Endothelial cell of umbilical vein (primary cell): ENCODE measurements at regions not wholly inside any gene's neighbourhood (a gene's known extent, or its start where the extent isn't known, plus 50 kb on each side); places are given as distances from the start of the nearest gene placed in this dataset.

Source experiments
- BruUV-seq: library from RNA; stranded (reverse); fragments of 400-500 nt; replicated peaks from 2 replicates; lab custom pipeline; 2021; lab: Mats Ljungman, UMichigan
- CTCF ChIA-PET: fragments of 300-600, 350-600 bp; sonication (Branson Sonifier 250); formaldehyde crosslinking; loops from one replicate; lab custom pipeline; 2021; ENCODE audit warnings: antibody characterized with exemption, inconsistent platforms; lab: Charles Lee
- POLR2A ChIA-PET: fragments of 300-600, 350-600 bp; sonication (Branson Sonifier 250); formaldehyde crosslinking; loops from one replicate; lab custom pipeline; 2021; ENCODE audit warnings: antibody characterized with exemption, inconsistent platforms; lab: Charles Lee
- DNase-seq: peaks from one replicate; pipeline ENCODE4 v3.0.0-alpha.2; 2011; ENCODE audit warnings: low read depth, low spot score
- FAIRE-seq: peaks from 2 replicates; lab custom pipeline; 2011; peaks lifted over from hg19 to GRCh38; lab: Jason Lieb, UNC
- H2AFZ ChIP-seq: 2 replicates; pipeline ENCODE4 v1.6.0; 2012; ENCODE audit warnings: low read depth, low read length, control low read depth, inconsistent platforms
- H3K27ac ChIP-seq: 2 replicates; pipeline ENCODE4 v1.5.1; 2011; ENCODE audit warnings: low read depth, mild to moderate bottlenecking, control low read depth, low read length, moderate library complexity; ENCODE audit not compliant: insufficient read depth
- H3K27me3 ChIP-seq, 2 experiments: 2 replicates each; pipeline versions ENCODE4 v1.6.0 to v1.6.1; 2011; ENCODE audit warnings: low read length in 2 of 2, mixed read lengths in 1 of 2; ENCODE audit not compliant: control insufficient read depth in 2 of 2, insufficient read depth in 2 of 2
- H3K36me3 ChIP-seq, 2 experiments: 2 replicates in 1 of 2; 3 replicates in 1 of 2; pipeline ENCODE4 v1.5.1; 2011; ENCODE audit warnings: low read length in 2 of 2, mild to moderate bottlenecking in 1 of 2, moderate library complexity in 1 of 2; ENCODE audit not compliant: control insufficient read depth in 2 of 2, insufficient read depth in 2 of 2; ENCODE audit errors: extremely low read depth in 1 of 2
- H3K4me1 ChIP-seq: 3 replicates; pipeline ENCODE4 v1.5.1; 2011; ENCODE audit warnings: mild to moderate bottlenecking, low read length; ENCODE audit not compliant: control insufficient read depth, insufficient read depth; ENCODE audit errors: extremely low read depth
- H3K4me2 ChIP-seq: 2 replicates; pipeline ENCODE4 v1.6.1; 2011; ENCODE audit warnings: low read length, control low read depth, mixed read lengths; ENCODE audit not compliant: insufficient read depth
- H3K4me3 ChIP-seq, 3 experiments: fragments of 200-600 bp in 1 of 3; sonication (generic), shearing (Covaris generic) in 1 of 3; replicated peaks in 1 of 3; 2 replicates each; pipeline ENCODE4 v1.5.1; 2011 to 2016; ENCODE audit warnings: control low read depth in 3 of 3, low read length in 3 of 3, mild to moderate bottlenecking in 2 of 3, inconsistent platforms in 1 of 3, low read depth in 1 of 3, moderate library complexity in 1 of 3; ENCODE audit not compliant: insufficient read depth in 1 of 3
- H3K79me2 ChIP-seq: 2 replicates; pipeline ENCODE4 v1.6.0; 2012; ENCODE audit warnings: low read length, inconsistent platforms; ENCODE audit not compliant: control insufficient read depth, insufficient read depth
- H3K9ac ChIP-seq: replicated peaks from 2 replicates; pipeline ENCODE3; 2011; ENCODE audit warnings: low read length, control low read depth; ENCODE audit not compliant: insufficient read depth; ENCODE audit errors: extremely low read depth
- H3K9me1 ChIP-seq: replicated peaks from 3 replicates; pipeline ENCODE4 v1.6.0; 2011; ENCODE audit warnings: mild to moderate bottlenecking, low read length; ENCODE audit not compliant: control insufficient read depth, insufficient read depth; ENCODE audit errors: extremely low read depth
- H3K9me3 ChIP-seq: replicated peaks from 2 replicates; pipeline ENCODE4 v1.5.1; 2012; ENCODE audit warnings: low read length, inconsistent platforms; ENCODE audit not compliant: control insufficient read depth, insufficient read depth
- H4K20me1 ChIP-seq: replicated peaks from 2 replicates; pipeline ENCODE3; 2011; ENCODE audit warnings: mild to moderate bottlenecking, low read length; ENCODE audit not compliant: control insufficient read depth, insufficient read depth; ENCODE audit errors: extremely low read depth
- CTCF ChIP-seq, 2 donors: IDR thresholded peaks; 1 replicate in 1 of 2; 2 replicates in 1 of 2; pipeline ENCODE4 v1.5.1; 2011; ENCODE audit warnings: low read length in 2 of 2, mild to moderate bottlenecking in 2 of 2, moderate library complexity in 2 of 2, control low read depth in 1 of 2, inconsistent platforms in 1 of 2, low read depth in 1 of 2; ENCODE audit not compliant: insufficient read depth in 1 of 2; ENCODE audit errors: extremely low read depth in 1 of 2
- EZH2 ChIP-seq: IDR thresholded peaks from 2 replicates; pipeline ENCODE4 v1.6.1; 2012; ENCODE audit warnings: borderline replicate concordance, low read depth, mild to moderate bottlenecking, moderate library complexity, low read length, inconsistent platforms; ENCODE audit not compliant: severe bottlenecking
- FOS ChIP-seq: IDR thresholded peaks from 2 replicates; pipeline ENCODE4 v1.6.1; 2011; ENCODE audit warnings: mild to moderate bottlenecking, low read length, moderate library complexity, borderline replicate concordance; ENCODE audit not compliant: insufficient read depth
- GATA2 ChIP-seq: IDR thresholded peaks from 2 replicates; pipeline ENCODE4 v1.7.0; 2011; ENCODE audit warnings: low read depth, mild to moderate bottlenecking, moderate library complexity, mixed read lengths, low read length; ENCODE audit not compliant: insufficient read length, insufficient read depth
- JUN ChIP-seq: IDR thresholded peaks from 2 replicates; pipeline ENCODE4 v1.6.1; 2011; ENCODE audit warnings: borderline replicate concordance, low read depth; ENCODE audit not compliant: insufficient read length, insufficient read depth
- MAX ChIP-seq: IDR thresholded peaks from 2 replicates; pipeline ENCODE4 v1.6.1; 2011; ENCODE audit not compliant: insufficient read depth, insufficient read length
- MYC ChIP-seq: IDR thresholded peaks from one replicate; pipeline ENCODE4 v1.6.1; 2011; ENCODE audit warnings: mild to moderate bottlenecking, low read depth, low read length
- POLR2A ChIP-seq: IDR thresholded peaks from 2 replicates; pipeline ENCODE4 v1.6.1; 2012; ENCODE audit warnings: low read depth, mild to moderate bottlenecking, control low read depth, low read length
- POLR2AphosphoS5 ChIP-seq: IDR thresholded peaks from 2 replicates; pipeline ENCODE4 v1.6.1; 2012; ENCODE audit warnings: low read depth, mild to moderate bottlenecking, control low read depth, low read length, moderate library complexity; ENCODE audit not compliant: insufficient read depth
- dilution Hi-C: fragments of 300-500 bp; cut with MboI; formaldehyde crosslinking; loops from one replicate; pipeline ENCODE4 v1.15.0; 2019; ENCODE audit warnings: low sequenced_read_pairs; ENCODE audit not compliant: extremely low pct_ligation_motif_present
- intact Hi-C: fragments of 100-400 bp; cut with micrococcal nuclease; formaldehyde crosslinking; loops from one replicate; pipeline ENCODE4 v1.10.0; 2022

GRCh38 chr5:58239731-58240130 lies 220.2 kb downstream of the PLK2 start:
- intact Hi-C loops, result loop anchor here (1.0 to 5.0 kb wide), 6 partner anchors 19 to 941 kb away; partner anchors contain the start of gene PLK2
- no peak for FAIRE-seq

More at GRCh38 chr5:58239731-58240130, 220.2 kb downstream of the PLK2 start:
- Histone ChIP-seq H4K20me1 (no peaks in the 10 kb centered on the region), H3K9me1 (no peaks in the 10 kb centered on the region), H3K27me3 (no peaks in the 10 kb centered on the region), H3K4me3 (no peak overlapping the region), H3K9ac (peak overlapping the region; percentile 11), H3K27ac (peak overlapping the region; percentile 89), H3K4me1 (peaks cover 48% of the 10 kb centered on the region), H3K79me2 (no peaks in the 10 kb centered on the region), H2AFZ (no peak overlapping the region), H3K36me3 (no peaks in the 10 kb centered on the region), H3K9me3 (no peaks in the 10 kb centered on the region), H3K4me2 (peak overlapping the region; percentile 67)
- dilution Hi-C loops, result no loop called here
- DNase-seq, result peak; percentile 46
- ChIA-PET POLR2A (interaction anchor here (3.5 kb wide), 1 partner anchor 219 kb away, joined by 12 read pairs; no protein-coding TSS in a partner anchor), CTCF (interaction anchor here (0.6 to 2.6 kb wide), 4 partner anchors 20 to 942 kb away, joined by 3 to 18 read pairs (median 4); no protein-coding TSS in a partner anchor)
- TF ChIP-seq POLR2A, result no peak
- no peak for TF ChIP-seq CTCF (IDR thresholded peaks at IDR 0.05; ENCODE audit: extremely low read depth in 1 of 2, insufficient read depth in 1 of 2, low read depth in 1 of 2, low read length in 2 of 2)
- TF ChIP-seq POLR2AphosphoS5, result no peak
- TF ChIP-seq MAX, result no peak
- no peak for TF ChIP-seq FOS
- TF ChIP-seq EZH2, result no peak
- no peak for TF ChIP-seq MYC
- no peak for TF ChIP-seq GATA2
- TF ChIP-seq JUN, result no peak
- no TSS peak for BruUV-seq
